Liver (tissue), 8 donors: ENCODE measurements at regions not wholly inside any gene's neighbourhood (a gene's known extent, or its start where the extent isn't known, plus 50 kb on each side); places are given as distances from the start of the nearest gene placed in this dataset.

Experiments used
- DNase-seq: peaks from one replicate; pipeline ENCODE4 v3.0.0-alpha.2; 2017; ENCODE audit warnings: low spot score
- H3K27ac ChIP-seq, 2 donors: one replicate each; pipeline ENCODE4 v1.7.0; 2013; ENCODE audit warnings: inconsistent platforms in 2 of 2, low read length in 2 of 2, control low read depth in 1 of 2, low read depth in 1 of 2, mild to moderate bottlenecking in 1 of 2
- H3K27me3 ChIP-seq, 4 donors: one replicate each; pipeline versions ENCODE4 v1.6.1 to v1.7.0; 2013; ENCODE audit warnings: low read length in 3 of 4, inconsistent platforms in 1 of 4, mild to moderate bottlenecking in 1 of 4, moderate library complexity in 1 of 4; ENCODE audit not compliant: control insufficient read depth in 4 of 4, insufficient read depth in 4 of 4
- H3K36me3 ChIP-seq, 4 donors: one replicate each; pipeline versions ENCODE4 v1.6.1 to v1.7.0; 2013; ENCODE audit warnings: low read length in 3 of 4, mild to moderate bottlenecking in 3 of 4, low read depth in 1 of 4, moderate library complexity in 1 of 4; ENCODE audit not compliant: control insufficient read depth in 4 of 4, insufficient read depth in 3 of 4
- H3K4me1 ChIP-seq, 4 donors: one replicate each; pipeline versions ENCODE4 v1.6.1 to v1.7.0; 2013; ENCODE audit warnings: low read length in 3 of 4, mild to moderate bottlenecking in 3 of 4, moderate library complexity in 1 of 4; ENCODE audit not compliant: control insufficient read depth in 4 of 4, insufficient read depth in 4 of 4
- H3K4me3 ChIP-seq, 3 donors: one replicate each; pipeline versions ENCODE4 v1.6.1 to v1.7.0; 2013; ENCODE audit warnings: low read length in 3 of 3, control low read depth in 1 of 3, low read depth in 1 of 3, mild to moderate bottlenecking in 1 of 3
- H3K9ac ChIP-seq, 2 donors: one replicate each; pipeline ENCODE4 v1.7.0; 2013; ENCODE audit warnings: low read length in 2 of 2, mild to moderate bottlenecking in 2 of 2, moderate library complexity in 2 of 2, control low read depth in 1 of 2, low read depth in 1 of 2
- H3K9me3 ChIP-seq, 4 donors: one replicate each; pipeline versions ENCODE4 v1.6.1 to v1.7.0; 2013; ENCODE audit warnings: low read length in 3 of 4; ENCODE audit not compliant: control insufficient read depth in 4 of 4
- EGR1 ChIP-seq, 2 donors: IDR thresholded peaks; 2 replicates each; pipeline ENCODE4 v1.6.1; 2016 to 2018; ENCODE audit warnings: antibody characterized with exemption in 2 of 2, low read depth in 2 of 2
- FOXA1 ChIP-seq: IDR thresholded peaks from 2 replicates; pipeline ENCODE4 v1.6.1; 2016; ENCODE audit warnings: antibody characterized with exemption
- FOXA2 ChIP-seq: IDR thresholded peaks from 2 replicates; pipeline ENCODE4 v1.6.1; 2016; ENCODE audit warnings: antibody characterized with exemption
- GABPA ChIP-seq, 2 donors: IDR thresholded peaks in 1 of 2; conservative IDR thresholded peaks in 1 of 2; 2 replicates each; pipeline ENCODE4 v1.6.1; 2016; ENCODE audit warnings: antibody characterized with exemption in 2 of 2, mild to moderate bottlenecking in 1 of 2, moderate library complexity in 1 of 2
- HNF4A ChIP-seq, 2 donors: conservative IDR thresholded peaks; 2 replicates each; pipeline ENCODE4 v1.6.1; 2016; ENCODE audit warnings: antibody characterized with exemption in 2 of 2, mild to moderate bottlenecking in 2 of 2
- HNF4G ChIP-seq: IDR thresholded peaks from 2 replicates; pipeline ENCODE4 v1.6.1; 2016; ENCODE audit warnings: antibody characterized with exemption
- JUND ChIP-seq, 2 donors: IDR thresholded peaks; 2 replicates each; pipeline ENCODE4 v1.6.1; 2016; ENCODE audit warnings: antibody characterized with exemption in 2 of 2
- NR2F2 ChIP-seq: IDR thresholded peaks from 2 replicates; pipeline ENCODE4 v1.6.1; 2016; ENCODE audit warnings: antibody characterized with exemption
- RAD21 ChIP-seq, 2 donors: IDR thresholded peaks; 2 replicates each; pipeline ENCODE4 v1.6.1; 2016; ENCODE audit warnings: antibody characterized with exemption in 2 of 2, mild to moderate bottlenecking in 2 of 2
- RXRA ChIP-seq, 2 donors: IDR thresholded peaks; 2 replicates each; pipeline ENCODE4 v1.6.1; 2017 to 2018; ENCODE audit warnings: antibody characterized with exemption in 2 of 2, mild to moderate bottlenecking in 1 of 2
- SP1 ChIP-seq: IDR thresholded peaks from 2 replicates; pipeline ENCODE4 v1.6.1; 2018; ENCODE audit warnings: antibody characterized with exemption, mild to moderate bottlenecking
- TAF1 ChIP-seq: conservative IDR thresholded peaks from 2 replicates; pipeline ENCODE4 v1.6.1; 2016; ENCODE audit warnings: antibody characterized with exemption, mild to moderate bottlenecking
- YY1 ChIP-seq: IDR thresholded peaks from 2 replicates; pipeline ENCODE4 v1.6.1; 2016; ENCODE audit warnings: antibody characterized with exemption, mild to moderate bottlenecking
- WGBS: extraction: QIAGEN DNeasy Blood & Tissue Kit; methylation state at CpG from one replicate; pipeline ENCODE4 v1.1.7; 2013; 5-methylcytosine and 5-hydroxymethylcytosine counted together
- TF ChIP-seq, protein P1 (sequence below): IDR thresholded peaks from 2 replicates; pipeline ENCODE4 v1.6.1; 2016; ENCODE audit warnings: antibody characterized with exemption
- TF ChIP-seq, protein P2 (sequence below): IDR thresholded peaks from 2 replicates; pipeline ENCODE4 v1.6.1; 2016; ENCODE audit warnings: antibody characterized with exemption
- TF ChIP-seq, protein P3 (sequence below): IDR thresholded peaks from 2 replicates; pipeline ENCODE4 v1.6.1; 2016; ENCODE audit warnings: antibody characterized with exemption
- TF ChIP-seq, protein P4 (sequence below): fragments of 150-350 bp; IDR thresholded peaks from 2 replicates; pipeline ENCODE4 v1.5.1; 2017; ENCODE audit warnings: improper control_type of control experiment, low read depth, low read length; ENCODE audit not compliant: missing input control
- TF ChIP-seq, protein P5 (sequence below): IDR thresholded peaks from 2 replicates; pipeline ENCODE4 v1.6.1; 2016; ENCODE audit warnings: antibody characterized with exemption, mild to moderate bottlenecking
- donor health status: healthy.
- donor health status: healthy.
- donor health status: healthy.
- donor health status: healthy.
- donor health status: healthy.

DNA sequence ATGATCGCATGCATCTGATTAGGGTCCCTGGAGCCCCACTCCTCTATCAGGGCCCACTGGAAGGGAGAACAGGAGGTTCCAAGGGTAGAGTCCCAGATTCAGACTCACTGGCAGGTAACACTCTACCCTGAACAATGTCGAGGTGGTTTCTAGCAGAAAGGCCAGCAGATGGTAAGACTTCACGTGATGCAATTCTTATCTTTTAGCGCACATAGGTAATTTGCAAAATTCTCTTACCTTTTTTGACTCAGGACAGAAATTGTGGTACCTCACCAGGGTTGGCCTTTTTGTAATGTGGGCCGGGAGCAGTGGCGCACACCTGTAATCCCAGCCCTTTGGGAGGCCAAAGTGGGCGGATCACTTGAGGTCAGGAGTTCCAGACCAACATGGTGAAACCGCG, 228.1 kb upstream of the JARID2 start (continued):
- TF ChIP-seq, protein P1, sequence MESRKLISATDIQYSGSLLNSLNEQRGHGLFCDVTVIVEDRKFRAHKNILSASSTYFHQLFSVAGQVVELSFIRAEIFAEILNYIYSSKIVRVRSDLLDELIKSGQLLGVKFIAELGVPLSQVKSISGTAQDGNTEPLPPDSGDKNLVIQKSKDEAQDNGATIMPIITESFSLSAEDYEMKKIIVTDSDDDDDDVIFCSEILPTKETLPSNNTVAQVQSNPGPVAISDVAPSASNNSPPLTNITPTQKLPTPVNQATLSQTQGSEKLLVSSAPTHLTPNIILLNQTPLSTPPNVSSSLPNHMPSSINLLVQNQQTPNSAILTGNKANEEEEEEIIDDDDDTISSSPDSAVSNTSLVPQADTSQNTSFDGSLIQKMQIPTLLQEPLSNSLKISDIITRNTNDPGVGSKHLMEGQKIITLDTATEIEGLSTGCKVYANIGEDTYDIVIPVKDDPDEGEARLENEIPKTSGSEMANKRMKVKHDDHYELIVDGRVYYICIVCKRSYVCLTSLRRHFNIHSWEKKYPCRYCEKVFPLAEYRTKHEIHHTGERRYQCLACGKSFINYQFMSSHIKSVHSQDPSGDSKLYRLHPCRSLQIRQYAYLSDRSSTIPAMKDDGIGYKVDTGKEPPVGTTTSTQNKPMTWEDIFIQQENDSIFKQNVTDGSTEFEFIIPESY = no peak
- TF ChIP-seq GABPA (IDR thresholded peaks at IDR 0.05 in 1 of 2, conservative IDR thresholded peaks at IDR 0.05 in 1 of 2) = no peak
- no peak for TF ChIP-seq EGR1 (IDR thresholded peaks at IDR 0.05; ENCODE audit: low read depth in 2 of 2)
- no peak for TF ChIP-seq YY1
- no peak for TF ChIP-seq FOXA1
- no peak for TF ChIP-seq TAF1
- no peak for TF ChIP-seq HNF4G
- no peak for TF ChIP-seq SP1
- TF ChIP-seq, protein P2, sequence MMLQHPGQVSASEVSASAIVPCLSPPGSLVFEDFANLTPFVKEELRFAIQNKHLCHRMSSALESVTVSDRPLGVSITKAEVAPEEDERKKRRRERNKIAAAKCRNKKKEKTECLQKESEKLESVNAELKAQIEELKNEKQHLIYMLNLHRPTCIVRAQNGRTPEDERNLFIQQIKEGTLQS = no peak
- TF ChIP-seq JUND (IDR thresholded peaks at IDR 0.05) = no peak
- TF ChIP-seq, protein P3, sequence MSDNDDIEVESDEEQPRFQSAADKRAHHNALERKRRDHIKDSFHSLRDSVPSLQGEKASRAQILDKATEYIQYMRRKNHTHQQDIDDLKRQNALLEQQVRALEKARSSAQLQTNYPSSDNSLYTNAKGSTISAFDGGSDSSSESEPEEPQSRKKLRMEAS = no peak

DNA sequence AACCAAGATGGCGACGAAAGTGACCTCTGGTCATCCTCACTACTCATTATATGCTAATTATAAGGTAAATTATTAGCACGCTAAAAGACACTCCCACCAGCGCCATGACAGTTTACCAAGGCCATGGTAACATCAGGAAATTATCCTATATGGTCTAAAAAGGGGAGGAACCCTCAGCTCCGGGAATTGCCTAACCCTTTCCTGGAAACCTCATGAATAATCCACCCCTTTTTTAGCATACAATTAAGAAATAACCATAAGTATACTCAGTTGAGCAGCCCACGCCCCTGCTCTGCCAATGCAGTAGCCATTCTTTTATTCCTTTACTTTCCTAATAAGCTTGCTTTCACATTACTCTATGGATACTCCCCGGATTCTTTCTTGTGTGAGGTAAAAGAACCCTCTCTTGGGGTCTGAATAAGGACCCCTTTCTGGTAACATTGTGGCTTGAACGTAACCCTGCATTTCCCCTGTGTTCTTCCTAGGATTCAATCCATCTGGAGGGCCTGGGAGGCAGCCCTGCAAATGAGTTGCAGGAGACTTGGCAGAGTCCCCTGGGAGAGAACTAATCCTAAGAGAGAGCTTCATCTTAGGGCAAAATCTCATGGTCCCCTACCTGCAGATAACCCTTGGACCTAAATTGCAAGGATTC, 225.6 kb upstream of the JARID2 start:
- Histone ChIP-seq H3K36me3 (no peaks in the 10 kb centered on the region), H3K4me1 (no peaks in the 10 kb centered on the region), H3K4me3 (no peak overlapping the region), H3K9ac (no peak overlapping the region), H3K27me3 (no peaks in the 10 kb centered on the region), H3K9me3 (no peaks in the 10 kb centered on the region), H3K27ac (no peak overlapping the region)
- no peak for DNase-seq
- 94% methylated on average over 8 of the region's 8 CpGs for WGBS
- TF ChIP-seq, protein P3 = no peak
- no peak for TF ChIP-seq RAD21 (IDR thresholded peaks at IDR 0.05)
- no peak for TF ChIP-seq SP1
- TF ChIP-seq, protein P2 = no peak
- TF ChIP-seq GABPA (IDR thresholded peaks at IDR 0.05 in 1 of 2, conservative IDR thresholded peaks at IDR 0.05 in 1 of 2) = no peak
- no peak for TF ChIP-seq FOXA1
- TF ChIP-seq, protein P4, sequence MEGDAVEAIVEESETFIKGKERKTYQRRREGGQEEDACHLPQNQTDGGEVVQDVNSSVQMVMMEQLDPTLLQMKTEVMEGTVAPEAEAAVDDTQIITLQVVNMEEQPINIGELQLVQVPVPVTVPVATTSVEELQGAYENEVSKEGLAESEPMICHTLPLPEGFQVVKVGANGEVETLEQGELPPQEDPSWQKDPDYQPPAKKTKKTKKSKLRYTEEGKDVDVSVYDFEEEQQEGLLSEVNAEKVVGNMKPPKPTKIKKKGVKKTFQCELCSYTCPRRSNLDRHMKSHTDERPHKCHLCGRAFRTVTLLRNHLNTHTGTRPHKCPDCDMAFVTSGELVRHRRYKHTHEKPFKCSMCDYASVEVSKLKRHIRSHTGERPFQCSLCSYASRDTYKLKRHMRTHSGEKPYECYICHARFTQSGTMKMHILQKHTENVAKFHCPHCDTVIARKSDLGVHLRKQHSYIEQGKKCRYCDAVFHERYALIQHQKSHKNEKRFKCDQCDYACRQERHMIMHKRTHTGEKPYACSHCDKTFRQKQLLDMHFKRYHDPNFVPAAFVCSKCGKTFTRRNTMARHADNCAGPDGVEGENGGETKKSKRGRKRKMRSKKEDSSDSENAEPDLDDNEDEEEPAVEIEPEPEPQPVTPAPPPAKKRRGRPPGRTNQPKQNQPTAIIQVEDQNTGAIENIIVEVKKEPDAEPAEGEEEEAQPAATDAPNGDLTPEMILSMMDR = no peak
- TF ChIP-seq HNF4G = no peak
- TF ChIP-seq, protein P5, sequence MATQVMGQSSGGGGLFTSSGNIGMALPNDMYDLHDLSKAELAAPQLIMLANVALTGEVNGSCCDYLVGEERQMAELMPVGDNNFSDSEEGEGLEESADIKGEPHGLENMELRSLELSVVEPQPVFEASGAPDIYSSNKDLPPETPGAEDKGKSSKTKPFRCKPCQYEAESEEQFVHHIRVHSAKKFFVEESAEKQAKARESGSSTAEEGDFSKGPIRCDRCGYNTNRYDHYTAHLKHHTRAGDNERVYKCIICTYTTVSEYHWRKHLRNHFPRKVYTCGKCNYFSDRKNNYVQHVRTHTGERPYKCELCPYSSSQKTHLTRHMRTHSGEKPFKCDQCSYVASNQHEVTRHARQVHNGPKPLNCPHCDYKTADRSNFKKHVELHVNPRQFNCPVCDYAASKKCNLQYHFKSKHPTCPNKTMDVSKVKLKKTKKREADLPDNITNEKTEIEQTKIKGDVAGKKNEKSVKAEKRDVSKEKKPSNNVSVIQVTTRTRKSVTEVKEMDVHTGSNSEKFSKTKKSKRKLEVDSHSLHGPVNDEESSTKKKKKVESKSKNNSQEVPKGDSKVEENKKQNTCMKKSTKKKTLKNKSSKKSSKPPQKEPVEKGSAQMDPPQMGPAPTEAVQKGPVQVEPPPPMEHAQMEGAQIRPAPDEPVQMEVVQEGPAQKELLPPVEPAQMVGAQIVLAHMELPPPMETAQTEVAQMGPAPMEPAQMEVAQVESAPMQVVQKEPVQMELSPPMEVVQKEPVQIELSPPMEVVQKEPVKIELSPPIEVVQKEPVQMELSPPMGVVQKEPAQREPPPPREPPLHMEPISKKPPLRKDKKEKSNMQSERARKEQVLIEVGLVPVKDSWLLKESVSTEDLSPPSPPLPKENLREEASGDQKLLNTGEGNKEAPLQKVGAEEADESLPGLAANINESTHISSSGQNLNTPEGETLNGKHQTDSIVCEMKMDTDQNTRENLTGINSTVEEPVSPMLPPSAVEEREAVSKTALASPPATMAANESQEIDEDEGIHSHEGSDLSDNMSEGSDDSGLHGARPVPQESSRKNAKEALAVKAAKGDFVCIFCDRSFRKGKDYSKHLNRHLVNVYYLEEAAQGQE = no peak
- no peak for TF ChIP-seq TAF1
- TF ChIP-seq, protein P1 = no peak
- TF ChIP-seq HNF4A (conservative IDR thresholded peaks at IDR 0.05) = no peak
- no peak for TF ChIP-seq NR2F2
- no peak for TF ChIP-seq YY1
- TF ChIP-seq JUND (IDR thresholded peaks at IDR 0.05) = no peak
- no peak for TF ChIP-seq RXRA (IDR thresholded peaks at IDR 0.05)
- TF ChIP-seq FOXA2 = no peak
- no peak for TF ChIP-seq EGR1 (IDR thresholded peaks at IDR 0.05; ENCODE audit: low read depth in 2 of 2)
